ENCODE measurements at regions not wholly inside any gene's neighbourhood (a gene's known extent, or its start where the extent isn't known, plus 50 kb on each side); places are given as distances from the start of the nearest gene placed in this dataset.

DNA sequence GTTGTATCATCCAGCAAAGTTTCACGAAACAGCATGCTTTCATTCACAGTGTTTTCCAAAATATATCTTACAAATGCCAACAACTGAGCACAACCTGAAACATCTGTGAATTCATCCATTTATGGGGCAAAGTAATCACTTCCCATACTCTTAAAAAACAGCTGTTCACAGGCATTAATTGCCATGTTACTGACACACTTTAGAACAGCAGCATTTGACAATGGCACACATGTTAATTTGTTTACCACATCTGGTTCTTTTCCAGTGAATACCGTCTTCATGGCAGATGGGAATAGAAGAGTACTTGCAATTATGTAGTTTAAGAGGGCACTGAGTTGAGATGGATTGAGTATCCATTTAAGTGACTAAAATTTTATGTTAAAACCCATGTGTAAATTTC is 347.4 kb upstream of the LRP1B start:
- TF ChIP-seq, protein P1, sequence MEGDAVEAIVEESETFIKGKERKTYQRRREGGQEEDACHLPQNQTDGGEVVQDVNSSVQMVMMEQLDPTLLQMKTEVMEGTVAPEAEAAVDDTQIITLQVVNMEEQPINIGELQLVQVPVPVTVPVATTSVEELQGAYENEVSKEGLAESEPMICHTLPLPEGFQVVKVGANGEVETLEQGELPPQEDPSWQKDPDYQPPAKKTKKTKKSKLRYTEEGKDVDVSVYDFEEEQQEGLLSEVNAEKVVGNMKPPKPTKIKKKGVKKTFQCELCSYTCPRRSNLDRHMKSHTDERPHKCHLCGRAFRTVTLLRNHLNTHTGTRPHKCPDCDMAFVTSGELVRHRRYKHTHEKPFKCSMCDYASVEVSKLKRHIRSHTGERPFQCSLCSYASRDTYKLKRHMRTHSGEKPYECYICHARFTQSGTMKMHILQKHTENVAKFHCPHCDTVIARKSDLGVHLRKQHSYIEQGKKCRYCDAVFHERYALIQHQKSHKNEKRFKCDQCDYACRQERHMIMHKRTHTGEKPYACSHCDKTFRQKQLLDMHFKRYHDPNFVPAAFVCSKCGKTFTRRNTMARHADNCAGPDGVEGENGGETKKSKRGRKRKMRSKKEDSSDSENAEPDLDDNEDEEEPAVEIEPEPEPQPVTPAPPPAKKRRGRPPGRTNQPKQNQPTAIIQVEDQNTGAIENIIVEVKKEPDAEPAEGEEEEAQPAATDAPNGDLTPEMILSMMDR (conservative IDR thresholded peaks at IDR 0.05 in 1 of 2, IDR thresholded peaks at IDR 0.05 in 1 of 2; ENCODE audit: low read depth in 1 of 2, low read length in 2 of 2), result no peak
- no peak for TF ChIP-seq EZH2 (IDR thresholded peaks at IDR 0.05; ENCODE audit: low read length, missing control alignments)
